Stimulated activated CD8-positive, alpha-beta memory T cell treated with anti-CD3 and anti-CD28 coated beads, Interleukin-7, amount 100 ng/mL, for 24 hours (primary cell): ENCODE measurements at regions not wholly inside any gene's neighbourhood (a gene's known extent, or its start where the extent isn't known, plus 50 kb on each side); places are given as distances from the start of the nearest gene placed in this dataset.

ENCODE experiments used
- DNase-seq: peaks from one replicate; pipeline ENCODE4 v3.0.0-alpha.2; 2020; ENCODE audit warnings: low read depth

- DNase-seq, result no peak
Measured at GRCh38 chr6:95142661-95143335, 434.5 kb upstream of the MANEA start.

GRCh38 chr6:95143408-95144180 lies 433.7 kb upstream of the MANEA start:
- no peak for DNase-seq

GRCh38 chr6:95145457-95145856 lies 431.9 kb upstream of the MANEA start:
- no peak for DNase-seq

- no peak for DNase-seq
Measured at GRCh38 chr6:95159557-95159956, 417.8 kb upstream of the MANEA start.

GRCh38 chr6:95169775-95170174 lies 407.6 kb upstream of the MANEA start:
- no peak for DNase-seq

GRCh38 chr6:95175927-95176675 lies 401.2 kb upstream of the MANEA start:
- DNase-seq, result no peak

GRCh38 chr6:95185874-95186273 lies 391.5 kb upstream of the MANEA start:
- no peak for DNase-seq

GRCh38 chr6:95186710-95187109 lies 390.6 kb upstream of the MANEA start:
- DNase-seq, result no peak

- no peak for DNase-seq
Measured at GRCh38 chr6:95197590-95197989, 379.7 kb upstream of the MANEA start.

- DNase-seq, result no peak
Measured at GRCh38 chr6:95203153-95203754, 374.1 kb upstream of the MANEA start.

- no peak for DNase-seq
Measured at GRCh38 chr6:95204178-95204577, 373.2 kb upstream of the MANEA start.

- DNase-seq, result no peak
Measured at GRCh38 chr6:95208621-95209020, 368.7 kb upstream of the MANEA start.

GRCh38 chr6:95209074-95209473 lies 368.3 kb upstream of the MANEA start:
- no peak for DNase-seq

GRCh38 chr6:95216555-95216954 lies 360.8 kb upstream of the MANEA start:
- DNase-seq, result no peak

GRCh38 chr6:95227351-95227750 lies 350.0 kb upstream of the MANEA start:
- no peak for DNase-seq

GRCh38 chr6:95228636-95229035 lies 348.7 kb upstream of the MANEA start:
- DNase-seq, result no peak

- no peak for DNase-seq
Measured at GRCh38 chr6:95230071-95230740, 347.1 kb upstream of the MANEA start.

GRCh38 chr6:95231416-95231815 lies 345.9 kb upstream of the MANEA start:
- DNase-seq, result no peak

- DNase-seq, result no peak
Measured at GRCh38 chr6:95232446-95232845, 344.9 kb upstream of the MANEA start.

- DNase-seq, result no peak
Measured at GRCh38 chr6:95233879-95234278, 343.5 kb upstream of the MANEA start.

- no peak for DNase-seq
Measured at GRCh38 chr6:95240514-95240913, 336.8 kb upstream of the MANEA start.

GRCh38 chr6:95242560-95242959 lies 334.8 kb upstream of the MANEA start:
- no peak for DNase-seq
